HK-2 (cell line): ENCODE measurements at regions not wholly inside any gene's neighbourhood (a gene's known extent, or its start where the extent isn't known, plus 50 kb on each side); places are given as distances from the start of the nearest gene placed in this dataset.

ENCODE experiments used
- DNase-seq: peaks from one replicate; pipeline ENCODE4 v3.0.0-alpha.2; 2018; ENCODE audit not compliant: unreplicated experiment

- no peak for DNase-seq
Measured at GRCh38 chr6:74956559-74957428, 249.1 kb downstream of the COL12A1 start.

GRCh38 chr6:74953708-74954107 is 252.1 kb downstream of the COL12A1 start:
- no peak for DNase-seq

GRCh38 chr6:74946961-74947360 is 258.9 kb downstream of the COL12A1 start:
- no peak for DNase-seq

DNA sequence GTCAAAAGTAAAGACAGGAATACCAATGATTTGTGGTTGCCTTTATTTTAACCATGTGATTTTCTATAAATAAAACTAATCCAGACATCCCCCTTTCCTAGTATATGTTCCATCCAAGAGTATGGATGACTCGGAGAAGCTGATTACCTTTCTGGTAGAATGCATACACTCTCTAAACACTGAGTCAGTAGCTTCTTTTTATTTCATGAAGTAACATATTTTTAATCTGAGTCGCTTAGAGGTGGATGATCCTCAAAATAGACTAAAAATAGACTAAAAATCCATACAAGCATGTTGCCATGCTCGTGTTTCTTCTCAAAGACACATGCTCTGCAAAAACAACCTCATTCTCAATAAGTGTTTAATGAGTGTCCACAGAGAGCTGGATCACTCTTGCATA is 263.7 kb downstream of the COL12A1 start:
- DNase-seq: no peak

GRCh38 chr6:74941424-74941823 is 264.4 kb downstream of the COL12A1 start:
- DNase-seq: no peak

DNA sequence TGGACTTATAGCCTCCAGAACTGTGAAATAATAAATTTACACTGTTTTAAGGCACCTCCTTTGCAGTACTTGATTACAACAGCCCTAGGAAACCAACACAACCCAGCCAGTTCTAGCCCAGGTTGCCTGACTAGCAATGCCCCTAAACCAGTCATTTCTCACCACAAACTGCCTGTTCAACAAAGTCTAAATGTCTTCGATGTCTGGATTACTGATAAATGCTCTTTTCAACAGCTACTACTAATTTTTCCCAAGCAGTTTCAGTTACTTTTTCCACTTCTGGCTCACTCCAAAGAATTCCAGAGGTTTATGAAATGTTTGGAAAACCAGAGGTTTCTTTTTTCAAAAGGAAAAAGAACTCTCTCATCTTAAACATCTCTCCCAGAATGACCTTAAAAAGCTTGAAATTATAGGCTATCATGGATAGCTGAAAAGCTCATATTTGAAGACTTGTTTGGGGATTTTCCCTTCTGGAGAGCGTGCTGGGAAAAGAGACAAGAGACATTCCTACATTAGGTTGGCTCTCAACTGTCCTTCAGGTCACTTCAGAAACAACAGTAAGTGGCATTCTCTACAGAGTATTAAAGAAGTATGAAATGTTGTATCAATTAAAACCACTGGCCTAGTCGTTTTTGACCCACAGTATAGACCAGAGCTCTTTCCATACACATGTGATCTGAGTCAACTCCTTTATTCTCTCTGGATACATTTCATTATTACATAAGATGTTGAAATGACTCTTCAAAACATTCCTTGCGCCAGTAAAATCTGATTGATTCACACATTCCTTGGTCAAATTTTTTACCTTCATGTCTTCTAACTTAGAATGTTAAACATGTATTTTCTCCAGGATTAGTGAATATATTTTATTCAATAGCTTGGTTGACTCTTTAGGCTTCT is 265.9 kb downstream of the COL12A1 start:
- DNase-seq: no peak

GRCh38 chr6:74939151-74939708 is 266.6 kb downstream of the COL12A1 start:
- DNase-seq: no peak

DNA sequence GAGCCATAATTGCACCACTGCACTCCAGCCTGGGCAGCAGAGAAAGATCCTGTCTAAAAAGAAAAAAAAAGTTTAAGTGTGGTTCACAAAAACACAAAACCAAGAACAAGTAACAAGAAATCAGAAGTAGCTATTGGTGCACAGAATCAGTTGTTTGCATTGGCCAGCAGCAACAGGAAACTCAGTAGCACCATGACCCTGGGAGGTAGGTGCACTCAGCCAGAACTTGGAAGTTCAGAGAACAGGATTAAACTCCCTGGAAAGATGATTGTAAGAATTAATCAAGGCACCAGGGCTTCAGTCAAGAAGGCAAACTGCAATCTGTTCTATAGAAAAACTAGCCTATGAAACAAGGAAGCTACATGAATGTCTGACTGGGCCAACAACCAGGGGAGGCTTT is 267.9 kb downstream of the COL12A1 start:
- DNase-seq: no peak

GRCh38 chr6:74936886-74937285 is 269.0 kb downstream of the COL12A1 start:
- no peak for DNase-seq

GRCh38 chr6:74932232-74932888 is 273.5 kb downstream of the COL12A1 start:
- no peak for DNase-seq

DNA sequence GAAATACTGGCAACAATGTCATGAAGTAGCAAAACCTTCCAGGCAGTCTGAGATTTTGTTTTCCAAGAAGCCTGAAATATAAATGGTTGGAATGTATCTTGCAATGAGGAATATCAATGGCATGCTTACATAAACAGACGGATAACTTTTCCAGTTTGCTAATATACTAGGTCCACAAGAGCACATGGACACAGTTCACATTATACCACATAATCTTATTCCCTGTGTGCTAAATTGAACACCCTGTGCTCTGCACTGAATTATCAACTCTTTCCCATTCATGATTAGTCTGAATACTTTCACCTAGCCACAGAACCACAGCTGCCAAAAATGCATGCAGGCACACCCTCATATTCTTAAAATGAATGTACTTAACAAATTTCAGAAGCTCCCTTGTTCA is 274.3 kb downstream of the COL12A1 start:
- no peak for DNase-seq

GRCh38 chr6:74928203-74928602 is 277.6 kb downstream of the COL12A1 start:
- DNase-seq: no peak

DNA sequence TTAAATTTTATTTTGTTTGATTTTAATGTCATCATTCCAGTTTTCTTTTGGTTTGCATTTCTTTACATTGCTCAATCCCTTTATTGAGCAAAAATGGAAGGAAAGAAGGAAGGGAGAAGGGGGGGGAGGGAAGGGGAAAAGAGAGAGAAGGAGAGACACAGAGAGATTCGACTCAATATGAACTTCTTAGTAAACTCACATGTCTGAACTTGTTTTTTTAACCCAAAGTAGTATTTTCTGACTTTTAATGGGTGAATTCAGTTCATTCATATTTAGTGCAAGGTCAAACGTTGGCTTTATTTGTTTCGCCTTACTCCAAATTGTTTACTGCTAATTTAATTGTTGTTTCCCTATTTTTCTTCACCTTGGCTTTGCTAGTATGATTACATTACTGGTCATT is 278.6 kb downstream of the COL12A1 start:
- DNase-seq: no peak

DNA sequence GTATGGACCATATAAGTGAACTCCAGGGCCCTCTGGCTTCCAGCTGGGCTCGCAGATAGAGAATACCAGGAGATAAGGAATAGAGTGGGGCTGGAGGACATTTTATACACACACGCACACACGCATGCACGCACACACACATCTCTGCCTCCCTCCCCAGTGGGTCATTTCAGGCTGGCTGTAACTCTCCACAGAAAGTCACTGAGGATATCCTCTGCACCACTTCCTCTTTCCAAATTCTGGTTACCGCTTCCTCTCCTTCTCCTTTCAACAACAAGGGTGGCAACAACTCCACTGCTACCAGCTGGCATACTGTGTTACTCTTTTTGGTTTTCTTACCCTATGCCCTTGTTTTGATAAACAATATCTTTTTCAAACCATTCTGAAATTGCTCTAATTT is 280.2 kb downstream of the COL12A1 start:
- DNase-seq: no peak

DNA sequence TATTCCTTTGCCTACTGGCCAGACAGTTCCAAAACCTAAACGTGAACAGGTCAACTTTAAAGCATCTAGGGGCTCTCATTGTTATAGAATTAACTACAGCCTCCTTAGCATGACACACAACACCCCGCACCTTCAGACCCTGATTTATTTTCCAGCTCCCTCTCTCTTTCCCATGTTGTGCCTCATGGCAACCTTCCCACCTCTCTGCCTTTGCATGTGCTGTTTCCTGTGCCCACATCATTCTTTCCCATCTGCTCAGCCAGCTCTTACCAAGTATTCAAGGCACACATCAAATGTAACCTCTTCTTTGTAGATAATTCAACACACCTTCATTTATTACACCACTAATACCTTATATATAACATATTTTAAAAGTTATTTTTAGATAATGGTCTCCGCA is 291.0 kb downstream of the COL12A1 start:
- DNase-seq: no peak

DNA sequence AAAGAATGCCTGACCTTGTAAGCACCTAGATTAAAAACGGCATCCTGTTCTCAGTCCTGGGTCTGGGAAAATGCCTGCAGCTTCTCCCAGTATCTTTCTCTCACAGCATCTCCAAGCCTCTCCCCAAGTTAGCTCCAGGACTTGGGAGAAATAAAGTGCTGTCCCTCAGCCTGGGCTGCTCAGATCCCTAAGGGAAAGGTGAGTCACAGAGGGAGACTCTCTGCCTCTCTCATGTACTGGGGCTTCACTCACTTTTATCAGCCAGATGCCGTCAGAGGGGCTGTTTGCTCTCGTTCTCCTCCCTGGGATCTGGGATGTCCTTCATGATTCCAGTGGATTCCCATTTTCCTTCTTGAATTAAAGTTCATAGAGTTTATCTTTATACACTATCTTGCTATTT is 293.6 kb downstream of the COL12A1 start:
- DNase-seq: no peak

- DNase-seq: no peak
Measured at GRCh38 chr6:74902846-74903245, 303.0 kb downstream of the COL12A1 start.

DNA sequence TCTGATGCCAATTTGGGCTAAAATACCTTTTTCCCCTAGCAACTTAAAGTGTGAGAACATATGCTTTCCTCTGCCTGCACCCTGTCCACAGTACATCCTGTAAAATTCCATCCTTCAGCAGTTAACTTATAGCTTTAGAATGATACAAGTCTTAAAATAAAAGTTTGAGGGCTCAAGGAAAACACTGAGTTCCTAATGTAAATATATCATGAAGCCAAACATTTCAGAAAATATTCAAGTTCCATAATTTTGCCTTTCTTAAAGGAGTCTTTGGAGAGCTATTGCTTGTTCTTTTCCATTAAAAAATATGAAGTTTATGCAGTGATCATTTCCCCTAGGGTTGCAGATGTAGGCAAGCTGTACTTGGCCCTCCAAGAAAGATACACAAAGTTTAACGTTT is 303.8 kb downstream of the COL12A1 start:
- DNase-seq: no peak

- DNase-seq: no peak
Measured at GRCh38 chr6:74901576-74901975, 304.3 kb downstream of the COL12A1 start.

GRCh38 chr6:74899416-74899815 is 306.4 kb downstream of the COL12A1 start:
- DNase-seq: peak; percentile 2

DNA sequence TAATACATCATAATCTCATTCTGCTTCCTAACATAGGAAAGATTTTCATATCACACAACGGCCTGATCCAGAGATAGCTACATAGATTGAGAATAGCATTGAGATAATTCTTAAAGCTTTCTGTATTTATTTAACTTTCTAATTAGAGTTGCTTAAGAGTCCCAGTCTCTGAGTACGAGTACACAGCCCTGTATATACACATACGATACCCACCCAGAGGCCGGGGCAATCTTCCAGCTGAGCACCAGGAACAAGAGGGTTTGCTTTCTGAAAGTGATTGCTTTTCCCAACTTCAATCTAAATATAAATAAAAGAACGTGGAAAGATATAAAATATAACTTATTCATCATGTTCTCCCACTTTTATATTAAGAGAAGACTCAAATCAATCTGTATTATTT is 313.8 kb downstream of the COL12A1 start:
- no peak for DNase-seq

DNA sequence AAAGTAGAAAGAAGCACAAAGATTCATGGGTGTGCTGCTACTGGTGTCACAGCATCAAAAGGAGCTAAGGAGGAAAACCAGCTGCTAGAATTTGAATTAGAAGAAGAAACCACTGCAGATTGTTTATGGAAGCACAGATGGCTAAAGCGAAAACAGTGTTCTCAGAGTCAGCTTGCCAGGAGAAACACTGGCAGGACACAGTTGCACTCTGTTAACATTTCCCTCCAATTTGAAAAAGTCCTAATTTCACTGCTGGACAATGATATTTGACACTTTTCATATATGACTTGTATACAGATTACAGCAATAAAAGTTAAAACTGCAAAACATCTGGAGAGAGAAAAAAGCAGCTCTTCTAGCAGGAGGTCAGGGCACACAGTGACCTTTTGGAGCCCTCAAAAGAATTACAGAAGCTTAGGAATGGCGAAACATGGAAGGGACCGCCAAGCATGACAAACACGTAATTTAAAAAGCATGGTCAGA is 314.5 kb downstream of the COL12A1 start:
- no peak for DNase-seq
